ENCODE measurements at regions not wholly inside any gene's neighbourhood (a gene's known extent, or its start where the extent isn't known, plus 50 kb on each side); places are given as distances from the start of the nearest gene placed in this dataset.

DNA sequence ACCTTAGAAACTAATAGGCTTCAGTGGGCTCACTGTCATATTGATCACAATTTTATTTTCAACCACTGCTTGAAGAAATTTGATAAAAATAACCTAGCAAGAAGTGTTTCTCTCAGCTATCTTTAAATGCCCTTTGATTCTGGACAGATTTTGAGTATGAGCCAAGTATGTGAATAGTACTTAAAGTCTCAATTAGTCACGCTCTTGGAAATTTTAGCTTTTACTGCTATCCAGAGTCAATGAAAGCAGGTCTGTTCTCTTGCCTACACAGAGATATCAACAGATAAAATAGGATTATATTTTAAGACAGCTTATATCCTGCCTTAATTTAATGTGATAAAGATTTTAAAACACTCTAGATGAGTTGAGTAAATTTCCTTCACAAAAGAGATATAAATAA is 337.3 kb downstream of the CBLN2 start:
- Mint-ChIP-seq H3K9me3 (peaks cover 0 to 14% (median 5%) of the 10 kb centered on the region in 7 donors), H3K4me1 (no peaks in the 10 kb centered on the region), H3K27me3 (no peaks in the 10 kb centered on the region), H3K4me3 (no peak overlapping the region), H3K27ac (no peak overlapping the region), H3K36me3 (no peaks in the 10 kb centered on the region)
- DNase-seq (no peak), ATAC-seq (ENCODE audit: low read depth in 2 of 2) (no peak)

DNA sequence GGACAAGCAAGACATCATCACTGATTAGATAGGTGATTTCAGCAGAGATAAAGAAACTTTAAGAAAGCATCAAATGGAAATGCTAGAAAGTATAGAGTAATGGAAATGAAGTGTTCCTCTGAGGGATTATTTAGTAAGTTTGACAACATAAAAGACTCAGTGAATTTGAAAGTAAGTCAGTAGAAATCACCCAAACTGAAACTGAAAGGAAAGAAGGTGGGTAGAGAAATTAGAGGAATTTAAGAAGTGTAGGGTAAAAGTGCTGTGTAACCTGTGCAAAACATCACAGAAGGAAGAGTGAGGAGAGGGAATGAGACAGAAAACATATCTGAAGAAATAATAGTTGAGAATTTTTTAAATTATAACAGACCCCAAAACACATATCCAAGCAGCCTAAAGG is 343.1 kb downstream of the CBLN2 start:
- no peaks in the 10 kb centered on the region for H3K27me3 Mint-ChIP-seq
- no peaks in the 10 kb centered on the region for H3K4me1 Mint-ChIP-seq
- H3K9me3 Mint-ChIP-seq, result peaks cover 0 to 4% (median 0%) of the 10 kb centered on the region in 7 donors
- DNase-seq, result no peak
- H3K4me3 Mint-ChIP-seq, result no peak overlapping the region
- peak overlapping the region in 1 of 6 donors; percentile 18 for H3K27ac Mint-ChIP-seq
- no peaks in the 10 kb centered on the region for H3K36me3 Mint-ChIP-seq
- ATAC-seq (ENCODE audit: low read depth in 2 of 2), result peak in 1 of 2 donors; percentile 30

DNA sequence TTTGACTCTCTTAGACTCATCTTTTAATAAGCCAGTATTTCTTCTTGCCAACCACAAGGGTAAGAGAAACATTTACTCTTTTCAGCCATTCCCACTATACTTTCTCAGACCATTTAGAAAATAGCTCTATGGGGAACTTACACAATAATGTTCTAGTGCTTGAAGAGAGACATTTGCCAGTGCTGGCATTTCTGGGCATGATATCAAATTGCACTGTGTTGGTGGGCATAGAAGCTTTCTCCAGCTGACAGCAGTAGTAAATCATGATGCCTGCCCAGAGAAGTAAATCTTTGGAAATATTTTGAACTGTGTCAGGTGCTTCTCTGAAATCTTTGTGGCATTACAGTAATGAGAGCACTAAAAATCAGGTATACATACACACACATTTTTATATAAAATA is 346.6 kb downstream of the CBLN2 start:
- Mint-ChIP-seq H3K36me3 (no peaks in the 10 kb centered on the region), H3K9me3 (peaks cover 0 to 2% (median 0%) of the 10 kb centered on the region in 7 donors), H3K4me3 (no peak overlapping the region), H3K4me1 (no peaks in the 10 kb centered on the region), H3K27ac (no peak overlapping the region), H3K27me3 (no peaks in the 10 kb centered on the region)
- no peak for DNase-seq
- ATAC-seq (ENCODE audit: low read depth in 2 of 2), result no peak

DNA sequence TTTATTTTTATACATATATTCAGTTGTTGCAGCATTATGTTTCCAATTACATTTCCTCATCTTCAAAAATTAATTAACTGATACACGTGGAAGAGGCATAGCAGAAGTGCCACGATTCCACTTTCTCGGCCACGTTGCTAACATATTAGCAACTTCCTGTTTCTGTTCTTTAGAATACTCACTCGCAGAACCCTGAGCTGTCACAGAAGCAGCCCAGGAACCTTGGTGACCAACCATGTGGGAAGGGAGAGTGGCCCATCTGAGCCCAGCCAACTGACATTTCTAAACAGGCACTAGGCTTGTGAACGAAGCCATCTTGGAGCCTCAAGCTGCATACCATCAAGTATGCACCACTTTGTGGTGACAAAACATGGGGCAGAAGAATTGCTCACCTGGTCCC is 350.1 kb downstream of the CBLN2 start:
- H3K4me3 Mint-ChIP-seq, result no peak overlapping the region
- H3K36me3 Mint-ChIP-seq, result no peaks in the 10 kb centered on the region
- no peak overlapping the region for H3K27ac Mint-ChIP-seq
- DNase-seq (no peak), ATAC-seq (ENCODE audit: low read depth in 2 of 2) (peak in 1 of 2 donors; percentile 20)
- no peaks in the 10 kb centered on the region for H3K27me3 Mint-ChIP-seq
- no peaks in the 10 kb centered on the region for H3K4me1 Mint-ChIP-seq
- peaks cover 0 to 2% (median 0%) of the 10 kb centered on the region in 7 donors for H3K9me3 Mint-ChIP-seq

DNA sequence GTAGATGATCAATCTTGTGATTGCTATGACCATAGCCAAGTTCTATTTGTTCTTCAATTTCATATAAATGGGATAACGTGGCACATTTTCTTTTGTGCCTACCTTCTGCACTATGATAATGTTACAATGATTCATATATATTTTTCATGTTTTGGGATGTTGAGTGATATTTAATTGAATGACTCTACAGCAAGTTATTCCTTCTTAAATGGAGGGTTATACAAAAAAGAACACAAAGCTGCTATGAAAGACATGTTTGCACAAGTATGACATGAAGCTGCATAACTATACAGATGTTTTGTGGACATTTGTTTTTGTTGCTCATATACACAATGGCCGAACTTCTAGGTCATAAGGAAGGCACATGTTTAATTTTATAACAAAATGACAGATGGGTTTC is 356.2 kb downstream of the CBLN2 start:
- ATAC-seq (ENCODE audit: low read depth in 2 of 2) (no peak), DNase-seq (no peak)
- H3K27ac Mint-ChIP-seq, result no peak overlapping the region
- H3K9me3 Mint-ChIP-seq, result peaks cover 0 to 7% (median 2%) of the 10 kb centered on the region in 7 donors
- no peaks in the 10 kb centered on the region for H3K27me3 Mint-ChIP-seq
- no peaks in the 10 kb centered on the region for H3K36me3 Mint-ChIP-seq
- no peak overlapping the region for H3K4me3 Mint-ChIP-seq
- H3K4me1 Mint-ChIP-seq, result no peaks in the 10 kb centered on the region

DNA sequence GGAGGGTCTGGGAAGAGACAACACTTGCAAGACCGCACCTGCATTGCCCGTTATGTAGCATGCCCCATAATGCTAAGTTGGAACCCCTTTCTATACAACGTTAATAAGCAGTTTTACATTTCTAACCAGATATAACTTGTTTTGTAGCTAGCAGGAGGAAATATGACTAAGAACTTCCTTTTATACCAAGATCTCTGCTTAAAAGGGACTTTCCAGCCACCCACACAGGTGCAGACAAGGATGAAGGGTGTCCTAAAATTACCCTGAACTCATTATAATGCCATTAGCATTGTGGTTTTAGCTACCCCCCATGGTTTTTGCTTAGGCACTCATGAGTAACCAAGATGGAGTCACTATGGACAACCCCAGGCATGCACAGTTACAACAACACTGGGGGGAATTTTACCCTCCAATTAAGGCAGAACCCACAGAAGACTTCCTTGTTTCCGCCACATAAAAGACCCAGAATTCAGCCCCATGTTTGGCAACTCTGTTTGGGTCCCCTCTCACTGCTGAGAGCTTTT is 362.8 kb downstream of the CBLN2 start:
- DNase-seq, result peak; percentile 0
- no peak overlapping the region for H3K27ac Mint-ChIP-seq

DNA sequence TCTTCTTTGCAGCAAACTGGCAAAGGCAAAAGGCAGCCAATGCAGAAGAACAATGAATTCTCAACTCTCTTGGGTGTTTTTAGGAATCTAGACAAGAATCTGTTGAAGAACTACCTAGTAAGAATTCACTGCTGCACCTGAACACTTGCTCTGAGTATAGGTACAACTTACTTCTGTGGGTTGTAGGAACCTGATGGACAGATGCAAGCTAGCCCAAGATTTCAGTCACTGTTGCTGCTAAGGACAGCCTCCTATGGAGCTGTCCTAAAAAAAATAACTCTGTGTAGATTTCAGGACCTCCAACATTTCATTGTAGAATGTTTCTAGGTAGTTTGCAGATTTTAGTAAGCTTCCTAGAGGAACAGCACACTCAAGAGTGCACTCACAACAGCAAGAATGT is 363.5 kb downstream of the CBLN2 start:
- Mint-ChIP-seq H3K27ac (no peak overlapping the region), H3K4me3 (peak overlapping the region in 1 of 8 donors; percentile 9), H3K9me3 (peaks cover 0 to 22% (median 4%) of the 10 kb centered on the region in 7 donors), H3K36me3 (no peaks in the 10 kb centered on the region), H3K4me1 (peaks cover 0 to 7% (median 0%) of the 10 kb centered on the region in 3 donors), H3K27me3 (no peaks in the 10 kb centered on the region)
- DNase-seq (no peak), ATAC-seq (ENCODE audit: low read depth in 2 of 2) (no peak)

More for the DNA sequence above, 362.8 kb downstream of the CBLN2 start:
- Mint-ChIP-seq H3K4me3 (peak overlapping the region in 2 of 8 donors; percentile 57 to 65), H3K36me3 (no peaks in the 10 kb centered on the region), H3K27me3 (no peaks in the 10 kb centered on the region), H3K9me3 (peaks cover 0 to 19% (median 4%) of the 10 kb centered on the region in 7 donors), H3K4me1 (peaks cover 0 to 7% (median 0%) of the 10 kb centered on the region in 3 donors)
- peak; percentile 79 to 86 for ATAC-seq (ENCODE audit: low read depth in 2 of 2)

DNA sequence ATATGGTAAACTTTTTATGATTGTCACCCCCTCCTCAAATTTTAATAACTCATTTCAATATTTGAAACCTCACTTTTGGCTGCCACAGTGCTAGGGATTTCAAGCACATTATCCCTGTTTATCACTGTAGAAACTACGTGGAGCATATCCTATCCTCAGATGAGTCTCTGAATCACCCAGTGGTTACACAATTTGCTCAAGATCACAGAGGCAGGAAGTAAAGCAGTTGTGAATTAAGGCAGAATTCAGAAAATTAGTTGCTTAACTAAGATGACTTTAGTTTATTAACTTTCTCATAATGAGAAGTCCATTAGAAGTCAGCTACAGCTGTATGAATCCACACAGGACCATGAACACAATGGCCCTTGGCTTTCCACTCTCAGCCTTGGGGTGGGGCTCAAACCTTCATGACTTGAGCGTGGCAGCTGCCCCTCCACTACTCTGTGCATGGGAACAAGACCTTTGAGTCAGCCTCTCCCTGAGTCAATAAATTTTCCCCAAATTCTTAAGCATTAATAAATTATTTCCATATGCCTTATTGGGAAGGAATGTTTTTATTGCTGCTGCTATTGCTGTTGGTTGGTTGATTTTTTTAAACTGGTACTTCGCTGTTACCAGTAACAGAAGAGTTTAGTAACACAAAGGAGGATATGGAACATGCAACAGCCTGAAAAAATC is 369.0 kb downstream of the CBLN2 start:
- Mint-ChIP-seq H3K27me3 (no peaks in the 10 kb centered on the region), H3K27ac (no peak overlapping the region), H3K4me1 (peaks cover 0 to 2% (median 0%) of the 10 kb centered on the region in 3 donors), H3K9me3 (peaks cover 0 to 8% (median 0%) of the 10 kb centered on the region in 7 donors), H3K36me3 (no peaks in the 10 kb centered on the region), H3K4me3 (no peak overlapping the region)
- no peak for ATAC-seq (ENCODE audit: low read depth in 2 of 2)
- no peak for DNase-seq

DNA sequence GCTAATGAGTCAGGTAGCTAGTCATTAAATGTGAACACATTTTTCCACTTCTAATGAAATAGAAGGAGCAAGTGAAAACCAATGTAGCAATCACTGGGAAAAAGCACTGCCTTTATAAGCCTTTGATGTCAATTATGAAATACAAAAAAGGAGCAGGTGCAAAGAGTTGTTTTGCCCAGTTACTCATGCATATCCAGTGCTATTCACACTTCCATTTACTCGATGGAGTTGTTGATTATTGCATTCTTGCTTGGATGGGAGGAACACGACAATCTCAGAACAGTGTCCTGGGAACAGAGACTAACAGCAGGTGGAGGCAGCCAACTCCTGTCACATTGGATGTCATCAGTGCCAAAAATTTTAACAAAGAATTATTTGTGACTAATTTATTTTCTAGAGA is 372.5 kb downstream of the CBLN2 start:
- Mint-ChIP-seq H3K36me3 (no peaks in the 10 kb centered on the region), H3K27ac (no peak overlapping the region), H3K4me3 (no peak overlapping the region), H3K4me1 (peaks cover 0 to 2% (median 0%) of the 10 kb centered on the region in 3 donors), H3K27me3 (no peaks in the 10 kb centered on the region), H3K9me3 (peaks cover 0 to 21% (median 0%) of the 10 kb centered on the region in 7 donors)
- ATAC-seq (ENCODE audit: low read depth in 2 of 2), result no peak
- DNase-seq, result no peak

DNA sequence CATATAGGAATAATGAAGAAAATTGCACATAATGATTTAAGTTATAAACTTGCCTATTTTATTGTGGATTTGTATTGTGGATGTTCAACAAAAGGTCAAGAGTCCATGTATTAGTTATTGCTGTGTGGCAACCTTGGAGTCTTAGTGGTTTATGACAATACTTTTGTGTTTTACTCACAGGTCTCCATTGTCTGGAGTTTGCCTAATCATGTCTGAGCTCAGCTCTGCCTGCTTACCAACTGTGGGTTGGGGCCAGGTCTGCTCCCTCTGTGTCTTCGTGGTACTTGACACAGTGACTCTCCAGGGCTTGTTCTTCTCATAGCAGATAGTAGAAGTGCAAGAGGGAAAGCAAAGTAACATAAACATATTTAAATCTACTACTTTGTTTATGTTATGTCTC is 382.5 kb downstream of the CBLN2 start:
- no peak overlapping the region for H3K4me3 Mint-ChIP-seq
- DNase-seq (no peak), ATAC-seq (ENCODE audit: low read depth in 2 of 2) (no peak)
- H3K36me3 Mint-ChIP-seq, result no peaks in the 10 kb centered on the region
- H3K27me3 Mint-ChIP-seq, result no peaks in the 10 kb centered on the region
- no peak overlapping the region for H3K27ac Mint-ChIP-seq
- H3K9me3 Mint-ChIP-seq, result peaks cover 0 to 2% (median 0%) of the 10 kb centered on the region in 7 donors
- no peaks in the 10 kb centered on the region for H3K4me1 Mint-ChIP-seq

DNA sequence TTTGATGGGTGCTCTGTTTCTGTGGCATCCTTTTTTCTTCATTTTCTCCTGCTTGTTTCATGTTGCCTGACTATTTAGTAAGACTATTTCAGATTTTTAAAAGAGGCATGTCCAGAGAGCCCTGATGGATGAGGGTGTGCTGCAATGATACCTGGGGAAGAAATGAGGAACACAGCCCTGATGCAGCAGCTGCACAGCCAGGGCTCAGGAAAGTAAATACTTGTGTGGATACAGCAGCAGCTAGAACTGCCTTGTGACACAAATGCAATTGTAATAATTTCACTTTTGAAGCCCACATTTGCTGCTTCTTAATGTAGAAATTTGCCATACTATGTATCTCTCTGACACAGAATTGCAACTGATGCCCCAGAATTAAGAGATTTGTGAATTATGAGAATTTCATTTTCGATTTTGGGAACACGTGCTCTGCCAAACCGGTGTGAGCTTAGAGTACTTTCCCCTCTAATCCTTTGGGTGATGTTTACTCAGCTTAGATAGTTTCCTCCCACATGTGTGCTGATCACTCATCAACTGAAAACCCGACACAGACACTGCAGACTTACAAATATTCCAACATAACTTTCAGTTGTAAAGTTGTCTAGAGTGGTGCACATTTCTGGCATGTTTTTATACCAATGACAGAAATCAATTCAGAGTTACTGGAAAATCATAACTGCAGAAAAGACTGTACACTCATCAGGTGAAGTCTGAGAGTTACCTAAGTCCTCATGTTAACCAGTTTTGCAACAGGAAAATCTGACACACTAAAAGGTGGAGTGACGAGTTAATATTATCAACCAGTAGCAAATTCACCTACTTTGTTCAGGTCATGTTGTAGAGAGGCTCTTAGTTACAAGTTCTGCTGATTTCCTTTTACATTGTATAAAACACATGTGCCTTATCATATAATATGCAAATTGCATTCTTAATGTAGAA is 383.4 kb downstream of the CBLN2 start:
- peak in 1 of 2 donors; percentile 43 for ATAC-seq (ENCODE audit: low read depth in 2 of 2)
- Mint-ChIP-seq H3K36me3 (no peaks in the 10 kb centered on the region), H3K4me1 (no peaks in the 10 kb centered on the region), H3K4me3 (peak overlapping the region in 1 of 8 donors; percentile 32), H3K9me3 (peaks cover 0 to 2% (median 0%) of the 10 kb centered on the region in 7 donors), H3K27ac (no peak overlapping the region), H3K27me3 (no peaks in the 10 kb centered on the region)
- no peak for DNase-seq

DNA sequence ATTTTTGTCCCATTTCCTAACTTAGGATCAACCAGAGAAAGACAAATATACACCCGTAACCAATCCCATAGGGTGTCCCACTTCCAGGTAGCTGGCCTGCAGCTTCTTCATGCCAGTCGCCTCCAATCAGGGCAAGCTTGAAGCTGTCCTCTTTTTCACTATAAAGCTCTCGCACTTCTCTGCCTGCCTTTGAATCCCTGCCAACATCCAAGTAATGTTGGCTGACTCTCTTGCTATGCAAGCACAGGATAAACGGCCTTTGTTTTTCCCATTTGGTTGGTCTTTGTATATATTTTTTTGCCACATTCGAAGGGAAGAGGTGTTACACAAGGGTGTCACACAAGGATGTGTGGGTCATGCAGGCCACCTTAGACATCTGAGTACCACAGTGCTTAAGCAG is 388.8 kb downstream of the CBLN2 start:
- no peak for ATAC-seq (ENCODE audit: low read depth in 2 of 2)
- Mint-ChIP-seq H3K4me1 (no peaks in the 10 kb centered on the region), H3K9me3 (peaks cover 0 to 3% (median 0%) of the 10 kb centered on the region in 7 donors)

DNA sequence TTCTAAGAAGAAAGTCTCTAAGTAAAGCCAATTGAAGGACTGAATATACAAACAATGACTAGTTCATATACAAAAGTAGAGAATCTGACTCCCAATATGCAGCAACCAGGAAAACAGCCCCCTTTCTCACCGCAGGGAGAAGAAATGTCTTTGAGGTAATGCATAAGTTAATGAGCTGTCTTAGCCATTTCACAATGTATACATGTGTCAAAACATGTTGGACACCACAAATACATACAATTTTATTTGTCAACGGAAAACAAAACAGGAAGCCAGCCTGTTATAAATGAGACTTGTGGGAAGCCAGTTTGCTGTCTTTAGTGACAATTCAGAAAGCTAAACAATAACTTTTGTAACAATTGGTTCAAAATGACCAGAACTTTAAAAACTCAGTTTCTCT is 389.2 kb downstream of the CBLN2 start:
- no peaks in the 10 kb centered on the region for H3K27me3 Mint-ChIP-seq
- DNase-seq (no peak), ATAC-seq (ENCODE audit: low read depth in 2 of 2) (no peak)
- peaks cover 0 to 3% (median 0%) of the 10 kb centered on the region in 7 donors for H3K9me3 Mint-ChIP-seq
- no peak overlapping the region for H3K4me3 Mint-ChIP-seq
- no peaks in the 10 kb centered on the region for H3K36me3 Mint-ChIP-seq
- H3K27ac Mint-ChIP-seq, result no peak overlapping the region
- no peaks in the 10 kb centered on the region for H3K4me1 Mint-ChIP-seq

More for the DNA sequence above, 388.8 kb downstream of the CBLN2 start:
- H3K27ac Mint-ChIP-seq, result no peak overlapping the region
- H3K36me3 Mint-ChIP-seq, result no peaks in the 10 kb centered on the region
- no peak overlapping the region for H3K4me3 Mint-ChIP-seq
- no peaks in the 10 kb centered on the region for H3K27me3 Mint-ChIP-seq
- no peak for DNase-seq
